Activated B cell treated with CpG ODN at 0.5 μM for 24 hours (primary cell): ENCODE measurements at regions not wholly inside any gene's neighbourhood (a gene's known extent, or its start where the extent isn't known, plus 50 kb on each side); places are given as distances from the start of the nearest gene placed in this dataset.

Experiments
- ATAC-seq: fragments of 200-7000 bp; cut with Tn5 transposase; one replicate; pipeline ENCODE4 v1.10.0; 2021; ENCODE audit warnings: low read depth, mild to moderate bottlenecking, moderate library complexity
- CTCF ChIA-PET: fragments of 350-600 bp; sonication (Branson Sonifier 250); formaldehyde crosslinking; loops from one replicate; lab custom pipeline; 2021; ENCODE audit warnings: antibody characterized with exemption; lab: Charles Lee
- POLR2A ChIA-PET: fragments of 350-600 bp; sonication (Branson Sonifier 250); formaldehyde crosslinking; loops from one replicate; lab custom pipeline; 2021; ENCODE audit warnings: antibody characterized with exemption; lab: Charles Lee
- DNase-seq: peaks from one replicate; pipeline ENCODE4 v3.0.0; 2022
- H3K27ac Mint-ChIP-seq: one replicate; pipeline ENCODE4 v1.8.0; 2020; ENCODE audit warnings: mixed read lengths
- H3K27me3 Mint-ChIP-seq: one replicate; pipeline ENCODE4 v1.8.0; 2021; ENCODE audit warnings: mixed read lengths
- H3K36me3 Mint-ChIP-seq: one replicate; pipeline ENCODE4 v1.8.0; 2021; ENCODE audit warnings: low read depth, mixed read lengths
- H3K4me1 Mint-ChIP-seq: one replicate; pipeline ENCODE4 v1.8.0; 2021; ENCODE audit warnings: mixed read lengths
- H3K4me3 Mint-ChIP-seq: one replicate; pipeline ENCODE4 v1.8.0; 2020; ENCODE audit warnings: mild to moderate bottlenecking, mixed read lengths
- H3K9me3 Mint-ChIP-seq: one replicate; pipeline ENCODE4 v1.8.0; 2020; ENCODE audit warnings: mixed read lengths
- CTCF ChIP-seq: fragments of 200-600 bp; IDR thresholded peaks from one replicate; pipeline ENCODE4 v1.8.0; 2022; ENCODE audit warnings: antibody characterized with exemption, mild to moderate bottlenecking
- intact Hi-C: fragments of 100-400 bp; cut with micrococcal nuclease; formaldehyde crosslinking; loops from one replicate; pipeline ENCODE4 v1.15.1; 2024

GRCh38 chr14:101474563-101475455, 86.5 kb upstream of the DIO3 start:
- H3K36me3 Mint-ChIP-seq, result no peaks in the 10 kb centered on the region
- ChIA-PET POLR2A (no interaction called here), CTCF (no interaction called here)
- intact Hi-C loops, result no loop called here
- H3K9me3 Mint-ChIP-seq, result no peaks in the 10 kb centered on the region
- TF ChIP-seq CTCF, result no peak
- ATAC-seq (no peak), DNase-seq (no peak)
- H3K27ac Mint-ChIP-seq, result no peak overlapping the region
- H3K27me3 Mint-ChIP-seq, result peaks cover 5% of the 10 kb centered on the region
- H3K4me1 Mint-ChIP-seq, result no peaks in the 10 kb centered on the region
- no peak overlapping the region for H3K4me3 Mint-ChIP-seq

- no peak for DNase-seq
- POLR2A ChIA-PET, result no interaction called here
- CTCF ChIA-PET, result no interaction called here
- Mint-ChIP-seq H3K27ac (no peak overlapping the region), H3K4me1 (no peaks in the 10 kb centered on the region), H3K4me3 (no peak overlapping the region), H3K36me3 (no peaks in the 10 kb centered on the region), H3K27me3 (peaks cover 5% of the 10 kb centered on the region), H3K9me3 (no peaks in the 10 kb centered on the region)
- intact Hi-C loops, result no loop called here
- ATAC-seq, result no peak
- TF ChIP-seq CTCF, result no peak
Measured at GRCh38 chr14:101475456-101476257, 85.6 kb upstream of the DIO3 start.

- no peak overlapping the region for H3K4me3 Mint-ChIP-seq
Measured at GRCh38 chr14:101476258-101476915, 84.9 kb upstream of the DIO3 start.

GRCh38 chr14:101476916-101477553, 84.3 kb upstream of the DIO3 start:
- H3K36me3 Mint-ChIP-seq, result no peaks in the 10 kb centered on the region

More at GRCh38 chr14:101476258-101476915, 84.9 kb upstream of the DIO3 start:
- ChIA-PET CTCF (no interaction called here), POLR2A (no interaction called here)
- ATAC-seq (no peak), DNase-seq (no peak)
- H3K27me3 Mint-ChIP-seq, result peaks cover 5% of the 10 kb centered on the region
- TF ChIP-seq CTCF, result no peak
- no peak overlapping the region for H3K27ac Mint-ChIP-seq
- intact Hi-C loops, result no loop called here
- no peaks in the 10 kb centered on the region for H3K36me3 Mint-ChIP-seq
- no peaks in the 10 kb centered on the region for H3K9me3 Mint-ChIP-seq
- H3K4me1 Mint-ChIP-seq, result no peaks in the 10 kb centered on the region

More at GRCh38 chr14:101476916-101477553, 84.3 kb upstream of the DIO3 start:
- ATAC-seq, result no peak
- intact Hi-C loops, result no loop called here
- no peaks in the 10 kb centered on the region for H3K4me1 Mint-ChIP-seq
- peaks cover 5% of the 10 kb centered on the region for H3K27me3 Mint-ChIP-seq
- DNase-seq, result no peak
- H3K9me3 Mint-ChIP-seq, result no peaks in the 10 kb centered on the region
- no peak overlapping the region for H3K27ac Mint-ChIP-seq
- CTCF ChIA-PET, result no interaction called here
- H3K4me3 Mint-ChIP-seq, result no peak overlapping the region
- no peak for TF ChIP-seq CTCF
- POLR2A ChIA-PET, result no interaction called here
